Transverse colon (tissue), 4 donors: ENCODE measurements at regions not wholly inside any gene's neighbourhood (a gene's known extent, or its start where the extent isn't known, plus 50 kb on each side); places are given as distances from the start of the nearest gene placed in this dataset.

Experiments
- CTCF ChIP-seq, 5 experiments: fragments of 200-600 bp in 3 of 5; fragments of 450-650 bp in 2 of 5; sonication (generic) in 3 of 5; IDR thresholded peaks; 1 replicate in 2 of 5; 2 replicates in 3 of 5; pipeline ENCODE4 v1.5.1; 2016 to 2017; ENCODE audit warnings: antibody characterized with exemption in 5 of 5, inconsistent platforms in 3 of 5, mild to moderate bottlenecking in 2 of 5, moderate library complexity in 1 of 5
- EP300 ChIP-seq: sonication (generic); formaldehyde crosslinking; IDR thresholded peaks from one replicate; pipeline ENCODE4 v1.6.1; 2017; ENCODE audit warnings: antibody characterized with exemption, low read depth
- POLR2A ChIP-seq: fragments of 450-650 bp; IDR thresholded peaks from one replicate; pipeline ENCODE4 v1.6.1; 2016; ENCODE audit warnings: antibody characterized with exemption, mild to moderate bottlenecking, moderate library complexity
- POLR2AphosphoS5 ChIP-seq, 3 donors: sonication (generic); formaldehyde crosslinking; IDR thresholded peaks; one replicate each; pipeline ENCODE4 v1.6.1; 2016; ENCODE audit warnings: antibody characterized with exemption in 3 of 3

DNA sequence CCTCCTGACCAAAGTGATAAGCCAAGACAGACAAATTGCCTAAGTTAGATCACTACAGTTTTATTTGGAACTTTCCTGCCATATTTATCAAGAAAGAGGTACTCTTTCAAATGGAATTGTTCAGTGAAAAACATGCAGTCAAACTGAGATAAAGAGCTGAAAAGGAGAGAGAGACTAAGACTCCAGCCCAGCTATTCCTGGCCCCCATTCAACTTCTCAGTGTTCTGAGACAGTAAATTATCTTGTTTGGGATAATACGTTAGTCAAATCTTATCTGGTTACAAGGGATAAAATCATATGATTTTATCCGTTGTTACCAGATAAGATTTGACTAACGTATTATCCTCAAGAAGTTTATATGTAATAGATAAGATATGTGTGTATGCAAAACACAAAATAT is 67.6 kb upstream of the CMC1 start:
- no peak for TF ChIP-seq POLR2AphosphoS5 (IDR thresholded peaks at IDR 0.05)
- no peak for TF ChIP-seq CTCF (IDR thresholded peaks at IDR 0.05)
- TF ChIP-seq POLR2A, result no peak
- no peak for TF ChIP-seq EP300
